ENCODE measurements at regions not wholly inside any gene's neighbourhood (a gene's known extent, or its start where the extent isn't known, plus 50 kb on each side); places are given as distances from the start of the nearest gene placed in this dataset.

DNA sequence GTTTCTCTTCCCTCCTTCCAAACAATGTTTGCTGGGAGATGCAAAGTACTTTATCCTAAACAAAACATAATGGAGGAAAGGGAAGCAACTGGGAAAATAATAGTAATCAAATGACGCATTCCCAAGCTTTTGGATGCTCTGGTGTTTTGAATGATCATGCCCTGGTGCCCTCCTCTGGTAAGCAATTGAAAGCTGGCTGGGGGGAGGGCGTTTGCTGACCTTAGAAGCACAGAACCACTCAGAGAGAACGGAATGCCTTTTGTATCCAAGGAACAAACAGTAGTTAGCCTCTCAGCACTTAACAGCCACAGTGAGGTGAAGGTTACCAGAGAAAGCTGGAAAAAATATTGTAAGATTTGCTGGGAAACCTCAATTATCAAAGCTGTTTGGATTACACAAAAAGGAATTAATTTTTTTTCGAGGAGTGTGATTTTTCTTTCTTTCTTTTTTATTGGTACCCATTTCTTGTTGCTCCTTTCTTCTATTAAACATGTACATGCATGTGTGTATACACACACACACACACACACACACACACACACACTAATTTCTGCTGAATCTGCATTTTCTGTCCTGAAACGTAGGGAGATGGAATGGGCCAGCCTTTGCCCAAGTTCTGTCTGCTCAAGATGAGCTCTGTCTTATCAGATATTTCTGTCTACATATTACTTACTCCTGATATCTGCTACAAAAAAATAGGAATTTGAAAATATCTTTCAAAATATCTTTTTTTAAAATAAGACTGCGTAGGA lies 155.8 kb upstream of the IGFBP7 start:
- POLR2A ChIA-PET: no interaction called here
- intact Hi-C loops (cut with micrococcal nuclease) (no loop called here), dilution Hi-C loops (cut with MboI; ENCODE audit: extremely low pct_ligation_motif_present, low sequenced_read_pairs) (no loop called here)
- Histone ChIP-seq H3K9me3 (replicated peaks; ENCODE audit: control insufficient read depth, insufficient read depth, low read length) (no peaks in the 10 kb centered on the region), H3K4me3 (replicated peaks in 1 of 3; ENCODE audit: insufficient read depth in 1 of 3, low read depth in 1 of 3, low read length in 3 of 3) (no peak overlapping the region), H3K9ac (replicated peaks; ENCODE audit: extremely low read depth, insufficient read depth, low read length) (no peak overlapping the region), H3K79me2 (ENCODE audit: control insufficient read depth, insufficient read depth, low read length) (no peaks in the 10 kb centered on the region), H3K4me1 (ENCODE audit: control insufficient read depth, extremely low read depth, insufficient read depth, low read length) (no peaks in the 10 kb centered on the region), H2AFZ (ENCODE audit: low read depth, low read length) (no peak overlapping the region), H3K27ac (ENCODE audit: insufficient read depth, low read depth, low read length) (no peak overlapping the region), H4K20me1 (replicated peaks; ENCODE audit: control insufficient read depth, extremely low read depth, insufficient read depth, low read length) (no peaks in the 10 kb centered on the region), H3K4me2 (ENCODE audit: insufficient read depth, low read length) (no peak overlapping the region), H3K27me3 (ENCODE audit: control insufficient read depth in 2 of 2, insufficient read depth in 2 of 2, low read length in 2 of 2) (no peaks in the 10 kb centered on the region), H3K36me3 (ENCODE audit: control insufficient read depth in 2 of 2, extremely low read depth in 1 of 2, insufficient read depth in 2 of 2, low read length in 2 of 2) (no peaks in the 10 kb centered on the region), H3K9me1 (replicated peaks; ENCODE audit: control insufficient read depth, extremely low read depth, insufficient read depth, low read length) (no peaks in the 10 kb centered on the region)
- no TSS peak for BruUV-seq (replicated peaks)
- CTCF ChIA-PET: no interaction called here
- TF ChIP-seq FOS (IDR thresholded peaks at IDR 0.05; ENCODE audit: borderline replicate concordance, insufficient read depth, low read length) (no peak), GATA2 (IDR thresholded peaks at IDR 0.05; ENCODE audit: insufficient read depth, insufficient read length, low read depth, low read length) (no peak), POLR2A (IDR thresholded peaks at IDR 0.05; ENCODE audit: low read depth, low read length) (no peak)
- peak; percentile 83 for FAIRE-seq
- DNase-seq (ENCODE audit: low read depth, low spot score): peak; percentile 94

DNA sequence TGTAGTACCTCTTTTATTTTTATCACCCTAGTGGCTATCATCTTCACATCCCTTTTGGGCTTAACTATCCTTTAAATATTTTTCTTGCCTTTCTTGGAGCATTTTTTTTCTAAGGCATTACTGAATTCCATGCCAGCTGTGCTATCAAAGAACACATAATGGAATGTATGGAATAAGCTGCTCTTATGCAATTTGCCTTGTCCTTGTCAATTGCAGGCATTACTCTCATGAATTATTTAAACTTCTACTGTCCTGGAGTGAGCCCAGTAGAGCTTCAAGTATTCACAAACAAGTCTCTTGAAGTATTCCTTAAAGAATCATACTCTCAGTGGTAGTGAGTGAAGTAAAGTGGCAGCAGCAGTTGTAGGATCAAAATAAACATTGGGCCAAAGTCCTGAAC lies 144.6 kb upstream of the IGFBP7 start:
- Histone ChIP-seq H3K27me3 (ENCODE audit: control insufficient read depth in 2 of 2, insufficient read depth in 2 of 2, low read length in 2 of 2) (no peaks in the 10 kb centered on the region), H3K9me3 (replicated peaks; ENCODE audit: control insufficient read depth, insufficient read depth, low read length) (no peaks in the 10 kb centered on the region), H3K9ac (replicated peaks; ENCODE audit: extremely low read depth, insufficient read depth, low read length) (no peak overlapping the region), H2AFZ (ENCODE audit: low read depth, low read length) (no peak overlapping the region), H3K9me1 (replicated peaks; ENCODE audit: control insufficient read depth, extremely low read depth, insufficient read depth, low read length) (no peaks in the 10 kb centered on the region), H4K20me1 (replicated peaks; ENCODE audit: control insufficient read depth, extremely low read depth, insufficient read depth, low read length) (no peaks in the 10 kb centered on the region), H3K79me2 (ENCODE audit: control insufficient read depth, insufficient read depth, low read length) (no peaks in the 10 kb centered on the region), H3K27ac (ENCODE audit: insufficient read depth, low read depth, low read length) (no peak overlapping the region), H3K4me3 (replicated peaks in 1 of 3; ENCODE audit: insufficient read depth in 1 of 3, low read depth in 1 of 3, low read length in 3 of 3) (no peak overlapping the region), H3K36me3 (ENCODE audit: control insufficient read depth in 2 of 2, extremely low read depth in 1 of 2, insufficient read depth in 2 of 2, low read length in 2 of 2) (no peaks in the 10 kb centered on the region), H3K4me2 (ENCODE audit: insufficient read depth, low read length) (no peak overlapping the region), H3K4me1 (ENCODE audit: control insufficient read depth, extremely low read depth, insufficient read depth, low read length) (peaks cover 3% of the 10 kb centered on the region)
- no TSS peak for BruUV-seq (replicated peaks)
- no peak for DNase-seq (ENCODE audit: low read depth, low spot score)
- ChIA-PET POLR2A (no interaction called here), CTCF (no interaction called here)
- intact Hi-C loops (cut with micrococcal nuclease) (no loop called here), dilution Hi-C loops (cut with MboI; ENCODE audit: extremely low pct_ligation_motif_present, low sequenced_read_pairs) (no loop called here)
- no peak for FAIRE-seq
- TF ChIP-seq EZH2 (IDR thresholded peaks at IDR 0.05; ENCODE audit: borderline replicate concordance, low read depth, low read length, severe bottlenecking) (no peak), MYC (IDR thresholded peaks at IDR 0.05; ENCODE audit: low read depth, low read length) (no peak), GATA2 (IDR thresholded peaks at IDR 0.05; ENCODE audit: insufficient read depth, insufficient read length, low read depth, low read length) (no peak), JUN (IDR thresholded peaks at IDR 0.05; ENCODE audit: borderline replicate concordance, insufficient read depth, insufficient read length, low read depth) (no peak), POLR2AphosphoS5 (IDR thresholded peaks at IDR 0.05; ENCODE audit: insufficient read depth, low read depth, low read length) (no peak), POLR2A (IDR thresholded peaks at IDR 0.05; ENCODE audit: low read depth, low read length) (no peak)
- TF ChIP-seq, protein P1, sequence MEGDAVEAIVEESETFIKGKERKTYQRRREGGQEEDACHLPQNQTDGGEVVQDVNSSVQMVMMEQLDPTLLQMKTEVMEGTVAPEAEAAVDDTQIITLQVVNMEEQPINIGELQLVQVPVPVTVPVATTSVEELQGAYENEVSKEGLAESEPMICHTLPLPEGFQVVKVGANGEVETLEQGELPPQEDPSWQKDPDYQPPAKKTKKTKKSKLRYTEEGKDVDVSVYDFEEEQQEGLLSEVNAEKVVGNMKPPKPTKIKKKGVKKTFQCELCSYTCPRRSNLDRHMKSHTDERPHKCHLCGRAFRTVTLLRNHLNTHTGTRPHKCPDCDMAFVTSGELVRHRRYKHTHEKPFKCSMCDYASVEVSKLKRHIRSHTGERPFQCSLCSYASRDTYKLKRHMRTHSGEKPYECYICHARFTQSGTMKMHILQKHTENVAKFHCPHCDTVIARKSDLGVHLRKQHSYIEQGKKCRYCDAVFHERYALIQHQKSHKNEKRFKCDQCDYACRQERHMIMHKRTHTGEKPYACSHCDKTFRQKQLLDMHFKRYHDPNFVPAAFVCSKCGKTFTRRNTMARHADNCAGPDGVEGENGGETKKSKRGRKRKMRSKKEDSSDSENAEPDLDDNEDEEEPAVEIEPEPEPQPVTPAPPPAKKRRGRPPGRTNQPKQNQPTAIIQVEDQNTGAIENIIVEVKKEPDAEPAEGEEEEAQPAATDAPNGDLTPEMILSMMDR (IDR thresholded peaks at IDR 0.05; ENCODE audit: extremely low read depth in 1 of 2, insufficient read depth in 1 of 2, low read depth in 1 of 2, low read length in 2 of 2): no peak
- TF ChIP-seq, protein P2, sequence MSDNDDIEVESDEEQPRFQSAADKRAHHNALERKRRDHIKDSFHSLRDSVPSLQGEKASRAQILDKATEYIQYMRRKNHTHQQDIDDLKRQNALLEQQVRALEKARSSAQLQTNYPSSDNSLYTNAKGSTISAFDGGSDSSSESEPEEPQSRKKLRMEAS (IDR thresholded peaks at IDR 0.05; ENCODE audit: insufficient read depth, insufficient read length): no peak

Measured in endothelial cell of umbilical vein (primary cell).